Osteocyte (in vitro differentiated cells): ENCODE measurements at regions not wholly inside any gene's neighbourhood (a gene's known extent, or its start where the extent isn't known, plus 50 kb on each side); places are given as distances from the start of the nearest gene placed in this dataset.

ENCODE experiments used
- DNase-seq: peaks from one replicate; pipeline ENCODE4 v3.0.0; 2021; ENCODE audit warnings: mixed read lengths; ENCODE audit not compliant: unreplicated experiment; ENCODE audit errors: extremely low spot score
- H3K27ac Mint-ChIP-seq: one replicate; pipeline ENCODE4 v1.8.0; 2021; ENCODE audit warnings: mild to moderate bottlenecking, mixed read lengths; ENCODE audit not compliant: unreplicated experiment
- H3K27me3 Mint-ChIP-seq: one replicate; pipeline ENCODE4 v1.8.0; 2021; ENCODE audit warnings: mixed read lengths; ENCODE audit not compliant: unreplicated experiment
- H3K36me3 Mint-ChIP-seq: one replicate; pipeline ENCODE4 v1.8.0; 2021; ENCODE audit warnings: mixed read lengths; ENCODE audit not compliant: unreplicated experiment
- H3K4me1 Mint-ChIP-seq: one replicate; pipeline ENCODE4 v1.8.0; 2021; ENCODE audit warnings: mixed read lengths; ENCODE audit not compliant: unreplicated experiment
- H3K4me3 Mint-ChIP-seq: one replicate; pipeline ENCODE4 v1.8.0; 2021; ENCODE audit warnings: mild to moderate bottlenecking, moderate library complexity, mixed read lengths; ENCODE audit not compliant: unreplicated experiment
- H3K9me3 Mint-ChIP-seq: one replicate; pipeline ENCODE4 v1.8.0; 2021; ENCODE audit warnings: mixed read lengths; ENCODE audit not compliant: unreplicated experiment
- TF ChIP-seq, protein P1 (sequence below): fragments of 200-600 bp; sonication (generic); IDR thresholded peaks from 2 replicates; pipeline ENCODE4 v1.5.0; 2021; ENCODE audit warnings: antibody characterized with exemption, mild to moderate bottlenecking, moderate library complexity

DNA sequence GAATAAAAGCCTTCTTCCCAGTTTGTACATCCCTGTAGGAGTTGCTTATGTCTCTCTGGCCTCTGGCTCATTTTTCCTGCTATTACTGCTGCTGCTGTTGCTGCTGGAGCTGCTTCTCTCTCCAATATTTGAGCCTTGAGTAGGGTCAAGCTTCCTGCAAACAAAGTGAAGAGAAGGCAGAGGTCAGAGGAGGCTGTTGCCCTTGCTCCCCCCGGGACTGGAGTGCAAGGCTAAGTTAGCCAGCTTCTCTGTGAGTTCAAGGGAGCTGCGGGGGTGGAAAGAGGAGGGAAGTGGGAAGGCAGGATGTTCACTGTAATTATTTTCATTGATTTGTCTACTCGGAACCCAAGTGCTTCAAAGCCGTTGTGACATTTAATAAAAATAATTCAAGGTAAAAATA, 77.0 kb upstream of the TMEM132E start:
- Mint-ChIP-seq H3K36me3 (no peaks in the 10 kb centered on the region), H3K4me1 (no peaks in the 10 kb centered on the region), H3K4me3 (no peak overlapping the region), H3K9me3 (no peaks in the 10 kb centered on the region), H3K27me3 (no peaks in the 10 kb centered on the region), H3K27ac (no peak overlapping the region)
- TF ChIP-seq, protein P1, sequence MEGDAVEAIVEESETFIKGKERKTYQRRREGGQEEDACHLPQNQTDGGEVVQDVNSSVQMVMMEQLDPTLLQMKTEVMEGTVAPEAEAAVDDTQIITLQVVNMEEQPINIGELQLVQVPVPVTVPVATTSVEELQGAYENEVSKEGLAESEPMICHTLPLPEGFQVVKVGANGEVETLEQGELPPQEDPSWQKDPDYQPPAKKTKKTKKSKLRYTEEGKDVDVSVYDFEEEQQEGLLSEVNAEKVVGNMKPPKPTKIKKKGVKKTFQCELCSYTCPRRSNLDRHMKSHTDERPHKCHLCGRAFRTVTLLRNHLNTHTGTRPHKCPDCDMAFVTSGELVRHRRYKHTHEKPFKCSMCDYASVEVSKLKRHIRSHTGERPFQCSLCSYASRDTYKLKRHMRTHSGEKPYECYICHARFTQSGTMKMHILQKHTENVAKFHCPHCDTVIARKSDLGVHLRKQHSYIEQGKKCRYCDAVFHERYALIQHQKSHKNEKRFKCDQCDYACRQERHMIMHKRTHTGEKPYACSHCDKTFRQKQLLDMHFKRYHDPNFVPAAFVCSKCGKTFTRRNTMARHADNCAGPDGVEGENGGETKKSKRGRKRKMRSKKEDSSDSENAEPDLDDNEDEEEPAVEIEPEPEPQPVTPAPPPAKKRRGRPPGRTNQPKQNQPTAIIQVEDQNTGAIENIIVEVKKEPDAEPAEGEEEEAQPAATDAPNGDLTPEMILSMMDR = no peak
- no peak for DNase-seq

DNA sequence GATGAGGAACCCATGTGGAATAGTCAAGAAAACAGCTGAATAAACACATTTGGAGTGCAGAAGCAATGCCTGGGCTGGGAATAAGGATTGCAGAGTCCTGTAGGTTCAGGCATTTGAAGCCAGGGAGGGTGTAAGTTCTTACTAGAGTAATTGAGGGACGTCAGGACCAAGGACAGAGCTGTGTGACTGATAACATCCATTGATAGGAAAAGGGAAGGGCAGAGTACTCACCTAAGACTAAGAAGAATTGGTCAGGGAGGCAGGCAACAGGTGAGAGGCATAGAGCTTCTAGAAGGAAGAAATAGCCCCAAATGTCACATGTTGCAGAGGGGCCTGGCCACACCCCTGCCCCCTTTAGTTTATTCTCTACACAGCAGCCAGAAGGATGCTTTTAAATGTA, 79.8 kb upstream of the TMEM132E start:
- Mint-ChIP-seq H3K27me3 (no peaks in the 10 kb centered on the region), H3K9me3 (no peaks in the 10 kb centered on the region), H3K36me3 (no peaks in the 10 kb centered on the region), H3K4me1 (no peaks in the 10 kb centered on the region), H3K4me3 (no peak overlapping the region), H3K27ac (no peak overlapping the region)
- no peak for DNase-seq
- TF ChIP-seq, protein P1 = no peak

DNA sequence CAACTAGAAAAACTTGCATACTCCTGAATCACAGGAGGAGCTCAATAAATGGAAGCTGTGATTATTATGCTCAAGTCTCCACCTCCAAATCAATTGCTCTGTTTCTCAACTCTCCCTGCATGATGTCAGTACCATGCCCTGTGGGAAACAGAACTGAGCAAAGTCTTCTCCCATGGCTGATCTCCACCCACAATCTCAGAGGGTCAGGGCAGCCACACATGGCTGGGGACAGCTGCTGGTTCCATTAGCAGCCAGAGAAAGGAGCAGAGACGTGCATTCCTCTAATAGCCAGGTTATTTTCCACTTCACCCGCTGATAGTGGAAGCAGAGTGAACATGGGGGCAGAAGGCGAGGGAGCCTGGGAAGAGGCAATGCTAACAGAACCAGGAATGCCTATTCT, 85.5 kb upstream of the TMEM132E start:
- Mint-ChIP-seq H3K36me3 (no peaks in the 10 kb centered on the region), H3K27ac (no peak overlapping the region), H3K9me3 (no peaks in the 10 kb centered on the region), H3K4me1 (no peaks in the 10 kb centered on the region), H3K27me3 (no peaks in the 10 kb centered on the region), H3K4me3 (no peak overlapping the region)
- TF ChIP-seq, protein P1 = no peak
- no peak for DNase-seq

DNA sequence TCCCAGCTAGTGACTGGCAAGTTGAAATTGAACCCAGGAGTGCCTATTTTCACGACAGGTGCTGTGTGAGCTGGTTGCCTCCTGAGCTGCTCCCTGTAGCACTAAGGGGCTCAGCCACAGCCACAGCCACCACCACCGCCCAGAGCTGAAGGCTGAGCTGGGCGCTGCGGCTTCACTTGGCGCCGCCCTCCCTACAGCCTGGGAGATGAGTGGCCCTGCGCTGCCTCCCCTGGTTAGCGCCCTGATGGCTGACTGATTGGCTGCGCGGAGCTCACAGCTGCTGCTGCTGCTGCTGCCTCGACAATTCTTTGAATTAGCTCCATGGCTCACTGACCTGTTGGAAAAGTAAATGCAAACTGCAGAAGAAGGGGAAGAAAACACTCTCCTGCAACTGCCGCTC, 91.8 kb upstream of the TMEM132E start:
- no peaks in the 10 kb centered on the region for H3K4me1 Mint-ChIP-seq
- no peak for DNase-seq
- TF ChIP-seq, protein P1 = no peak
- no peaks in the 10 kb centered on the region for H3K9me3 Mint-ChIP-seq
- no peak overlapping the region for H3K4me3 Mint-ChIP-seq
- H3K27ac Mint-ChIP-seq = no peak overlapping the region
- no peaks in the 10 kb centered on the region for H3K27me3 Mint-ChIP-seq
- H3K36me3 Mint-ChIP-seq = no peaks in the 10 kb centered on the region

DNA sequence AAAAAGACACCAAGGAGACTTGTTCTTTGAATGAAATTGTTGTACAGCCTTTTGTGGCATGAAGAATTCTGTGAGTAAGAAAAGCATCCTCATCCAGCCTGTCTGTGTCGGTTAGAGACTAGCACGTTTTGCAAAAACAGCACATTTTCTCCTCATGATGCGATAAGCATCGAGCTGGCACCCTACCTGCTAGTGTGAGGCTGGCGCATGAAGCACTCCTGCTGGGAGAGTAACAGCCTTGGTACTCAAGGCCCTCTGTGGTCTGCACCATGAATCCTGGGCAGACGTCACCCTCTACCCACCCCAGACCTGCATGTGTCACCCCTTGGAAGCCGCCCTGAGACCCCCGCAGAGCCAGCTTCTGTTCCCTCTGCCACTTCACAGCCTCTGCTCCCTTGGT, 92.6 kb upstream of the TMEM132E start:
- no peak overlapping the region for H3K4me3 Mint-ChIP-seq
- H3K27me3 Mint-ChIP-seq = no peaks in the 10 kb centered on the region
- no peak for DNase-seq
- H3K9me3 Mint-ChIP-seq = no peaks in the 10 kb centered on the region
- H3K4me1 Mint-ChIP-seq = no peaks in the 10 kb centered on the region
- H3K27ac Mint-ChIP-seq = no peak overlapping the region
- H3K36me3 Mint-ChIP-seq = no peaks in the 10 kb centered on the region
- TF ChIP-seq, protein P1 = no peak
